ENCODE measurements at regions not wholly inside any gene's neighbourhood (a gene's known extent, or its start where the extent isn't known, plus 50 kb on each side); places are given as distances from the start of the nearest gene placed in this dataset.
"Not testable (repeated sequence)": the region's sequence is repeated elsewhere in the genome, so short reads cannot be mapped to it uniquely, and the experiment has no call there.

DNA sequence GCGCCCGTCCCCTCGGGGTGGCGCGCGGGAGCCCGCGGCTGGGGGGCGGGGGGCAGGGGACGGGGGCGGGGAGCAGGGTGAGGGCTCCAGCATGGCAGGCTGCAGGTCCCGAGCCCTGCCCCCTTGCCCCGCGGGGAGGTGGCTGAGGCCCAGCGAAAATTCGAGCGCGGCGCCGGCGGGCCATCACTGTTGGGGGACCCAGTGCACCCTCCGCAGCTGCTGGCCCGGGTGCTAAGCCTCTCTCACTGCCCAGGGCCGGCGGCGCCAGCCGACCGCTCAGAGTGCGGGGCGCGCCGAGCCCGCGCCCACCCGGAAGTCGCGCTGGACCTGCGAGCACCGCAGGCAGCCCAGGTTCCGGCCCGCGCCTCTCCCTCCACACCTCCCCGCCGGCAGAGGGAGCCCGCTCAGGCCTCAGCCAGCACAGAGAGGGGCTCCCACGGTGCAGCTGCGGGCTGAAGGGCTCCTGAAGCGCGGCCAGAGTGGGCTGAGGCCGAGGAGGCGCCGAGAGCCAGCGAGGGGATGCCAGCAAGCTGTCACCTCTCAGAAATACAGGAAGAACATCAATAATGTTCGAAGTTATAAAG lies 290.8 kb upstream of the PRSS16 start:
- TF ChIP-seq, protein P1, sequence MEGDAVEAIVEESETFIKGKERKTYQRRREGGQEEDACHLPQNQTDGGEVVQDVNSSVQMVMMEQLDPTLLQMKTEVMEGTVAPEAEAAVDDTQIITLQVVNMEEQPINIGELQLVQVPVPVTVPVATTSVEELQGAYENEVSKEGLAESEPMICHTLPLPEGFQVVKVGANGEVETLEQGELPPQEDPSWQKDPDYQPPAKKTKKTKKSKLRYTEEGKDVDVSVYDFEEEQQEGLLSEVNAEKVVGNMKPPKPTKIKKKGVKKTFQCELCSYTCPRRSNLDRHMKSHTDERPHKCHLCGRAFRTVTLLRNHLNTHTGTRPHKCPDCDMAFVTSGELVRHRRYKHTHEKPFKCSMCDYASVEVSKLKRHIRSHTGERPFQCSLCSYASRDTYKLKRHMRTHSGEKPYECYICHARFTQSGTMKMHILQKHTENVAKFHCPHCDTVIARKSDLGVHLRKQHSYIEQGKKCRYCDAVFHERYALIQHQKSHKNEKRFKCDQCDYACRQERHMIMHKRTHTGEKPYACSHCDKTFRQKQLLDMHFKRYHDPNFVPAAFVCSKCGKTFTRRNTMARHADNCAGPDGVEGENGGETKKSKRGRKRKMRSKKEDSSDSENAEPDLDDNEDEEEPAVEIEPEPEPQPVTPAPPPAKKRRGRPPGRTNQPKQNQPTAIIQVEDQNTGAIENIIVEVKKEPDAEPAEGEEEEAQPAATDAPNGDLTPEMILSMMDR (IDR thresholded peaks at IDR 0.05), result peak; percentile 54
- not testable (repeated sequence) for TF ChIP-seq NRF1 (IDR thresholded peaks at IDR 0.05; ENCODE audit: low read depth, low read length); TCF12 (IDR thresholded peaks at IDR 0.05); ELF1 (IDR thresholded peaks at IDR 0.05); RAD21 (IDR thresholded peaks at IDR 0.05; ENCODE audit: low read length); NFIC (IDR thresholded peaks at IDR 0.05; ENCODE audit: borderline replicate concordance); FOXJ3 (CRISPR knock-in tag; IDR thresholded peaks at IDR 0.05); FOXM1 (IDR thresholded peaks at IDR 0.05; ENCODE audit: low read depth); EP300 (IDR thresholded peaks at IDR 0.05; ENCODE audit: borderline replicate concordance in 1 of 2, low read depth in 1 of 2, low read length in 1 of 2)
- TF ChIP-seq, protein P2, sequence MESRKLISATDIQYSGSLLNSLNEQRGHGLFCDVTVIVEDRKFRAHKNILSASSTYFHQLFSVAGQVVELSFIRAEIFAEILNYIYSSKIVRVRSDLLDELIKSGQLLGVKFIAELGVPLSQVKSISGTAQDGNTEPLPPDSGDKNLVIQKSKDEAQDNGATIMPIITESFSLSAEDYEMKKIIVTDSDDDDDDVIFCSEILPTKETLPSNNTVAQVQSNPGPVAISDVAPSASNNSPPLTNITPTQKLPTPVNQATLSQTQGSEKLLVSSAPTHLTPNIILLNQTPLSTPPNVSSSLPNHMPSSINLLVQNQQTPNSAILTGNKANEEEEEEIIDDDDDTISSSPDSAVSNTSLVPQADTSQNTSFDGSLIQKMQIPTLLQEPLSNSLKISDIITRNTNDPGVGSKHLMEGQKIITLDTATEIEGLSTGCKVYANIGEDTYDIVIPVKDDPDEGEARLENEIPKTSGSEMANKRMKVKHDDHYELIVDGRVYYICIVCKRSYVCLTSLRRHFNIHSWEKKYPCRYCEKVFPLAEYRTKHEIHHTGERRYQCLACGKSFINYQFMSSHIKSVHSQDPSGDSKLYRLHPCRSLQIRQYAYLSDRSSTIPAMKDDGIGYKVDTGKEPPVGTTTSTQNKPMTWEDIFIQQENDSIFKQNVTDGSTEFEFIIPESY (IDR thresholded peaks at IDR 0.05; ENCODE audit: borderline replicate concordance, low read depth), result not testable (repeated sequence)
- TF ChIP-seq, protein P3, sequence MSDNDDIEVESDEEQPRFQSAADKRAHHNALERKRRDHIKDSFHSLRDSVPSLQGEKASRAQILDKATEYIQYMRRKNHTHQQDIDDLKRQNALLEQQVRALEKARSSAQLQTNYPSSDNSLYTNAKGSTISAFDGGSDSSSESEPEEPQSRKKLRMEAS (IDR thresholded peaks at IDR 0.05; ENCODE audit: low read depth), result peak; percentile 54; the same call in 1 of the 2 replicates
- TF ChIP-seq POLR2AphosphoS5 (IDR thresholded peaks at IDR 0.05; ENCODE audit: low read depth, low read length), result 0 out of 2 replicates have a peak, but pooled peaks have one; percentile 17
- TF ChIP-seq, protein P4, sequence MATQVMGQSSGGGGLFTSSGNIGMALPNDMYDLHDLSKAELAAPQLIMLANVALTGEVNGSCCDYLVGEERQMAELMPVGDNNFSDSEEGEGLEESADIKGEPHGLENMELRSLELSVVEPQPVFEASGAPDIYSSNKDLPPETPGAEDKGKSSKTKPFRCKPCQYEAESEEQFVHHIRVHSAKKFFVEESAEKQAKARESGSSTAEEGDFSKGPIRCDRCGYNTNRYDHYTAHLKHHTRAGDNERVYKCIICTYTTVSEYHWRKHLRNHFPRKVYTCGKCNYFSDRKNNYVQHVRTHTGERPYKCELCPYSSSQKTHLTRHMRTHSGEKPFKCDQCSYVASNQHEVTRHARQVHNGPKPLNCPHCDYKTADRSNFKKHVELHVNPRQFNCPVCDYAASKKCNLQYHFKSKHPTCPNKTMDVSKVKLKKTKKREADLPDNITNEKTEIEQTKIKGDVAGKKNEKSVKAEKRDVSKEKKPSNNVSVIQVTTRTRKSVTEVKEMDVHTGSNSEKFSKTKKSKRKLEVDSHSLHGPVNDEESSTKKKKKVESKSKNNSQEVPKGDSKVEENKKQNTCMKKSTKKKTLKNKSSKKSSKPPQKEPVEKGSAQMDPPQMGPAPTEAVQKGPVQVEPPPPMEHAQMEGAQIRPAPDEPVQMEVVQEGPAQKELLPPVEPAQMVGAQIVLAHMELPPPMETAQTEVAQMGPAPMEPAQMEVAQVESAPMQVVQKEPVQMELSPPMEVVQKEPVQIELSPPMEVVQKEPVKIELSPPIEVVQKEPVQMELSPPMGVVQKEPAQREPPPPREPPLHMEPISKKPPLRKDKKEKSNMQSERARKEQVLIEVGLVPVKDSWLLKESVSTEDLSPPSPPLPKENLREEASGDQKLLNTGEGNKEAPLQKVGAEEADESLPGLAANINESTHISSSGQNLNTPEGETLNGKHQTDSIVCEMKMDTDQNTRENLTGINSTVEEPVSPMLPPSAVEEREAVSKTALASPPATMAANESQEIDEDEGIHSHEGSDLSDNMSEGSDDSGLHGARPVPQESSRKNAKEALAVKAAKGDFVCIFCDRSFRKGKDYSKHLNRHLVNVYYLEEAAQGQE (IDR thresholded peaks at IDR 0.05; ENCODE audit: low read depth, low read length), result not testable (repeated sequence)
- TF ChIP-seq, protein P5, sequence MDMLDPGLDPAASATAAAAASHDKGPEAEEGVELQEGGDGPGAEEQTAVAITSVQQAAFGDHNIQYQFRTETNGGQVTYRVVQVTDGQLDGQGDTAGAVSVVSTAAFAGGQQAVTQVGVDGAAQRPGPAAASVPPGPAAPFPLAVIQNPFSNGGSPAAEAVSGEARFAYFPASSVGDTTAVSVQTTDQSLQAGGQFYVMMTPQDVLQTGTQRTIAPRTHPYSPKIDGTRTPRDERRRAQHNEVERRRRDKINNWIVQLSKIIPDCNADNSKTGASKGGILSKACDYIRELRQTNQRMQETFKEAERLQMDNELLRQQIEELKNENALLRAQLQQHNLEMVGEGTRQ (IDR thresholded peaks at IDR 0.05; ENCODE audit: borderline replicate concordance, low read depth, low read length), result not testable (repeated sequence)
